ENCODE measurements at regions not wholly inside any gene's neighbourhood (a gene's known extent, or its start where the extent isn't known, plus 50 kb on each side); places are given as distances from the start of the nearest gene placed in this dataset.

GRCh38 chrX:125651426-125651825 is 331.8 kb downstream of the TEX13C start:
- no peaks in the 10 kb centered on the region for H3K27me3 ChIP-seq (replicated peaks; ENCODE audit: insufficient read depth, low read length)
- no peak overlapping the region for H3K27ac ChIP-seq (ENCODE audit: low read length)
- H4K20me1 ChIP-seq (ENCODE audit: insufficient read depth, low read length): no peaks in the 10 kb centered on the region
- no peaks in the 10 kb centered on the region for H3K9me2 ChIP-seq (replicated peaks; ENCODE audit: insufficient read depth, low read length)
- DNase-seq: no peak
- H3K79me2 ChIP-seq (ENCODE audit: low read length): no peaks in the 10 kb centered on the region
- H3K36me3 ChIP-seq (replicated peaks; ENCODE audit: insufficient read depth, low read length): no peaks in the 10 kb centered on the region
- H2AFZ ChIP-seq (ENCODE audit: low read length): no peak overlapping the region
- no peak overlapping the region for H3K4me2 ChIP-seq (ENCODE audit: low read depth, low read length)
- no peaks in the 10 kb centered on the region for H3F3A ChIP-seq (ENCODE audit: insufficient read depth, low read length)
- no peak overlapping the region for H3K9ac ChIP-seq (ENCODE audit: low read length)
- no peak overlapping the region for H3K4me3 ChIP-seq (ENCODE audit: low read length)
- H3K4me1 ChIP-seq (ENCODE audit: low read length): no peaks in the 10 kb centered on the region
- TF ChIP-seq CTCF (IDR thresholded peaks at IDR 0.05; ENCODE audit: low read length) (no peak), EZH2phosphoT487 (IDR thresholded peaks at IDR 0.05; ENCODE audit: low read length) (no peak), EZH2 (optimal IDR thresholded peaks at IDR 0.05; ENCODE audit: low read depth, low read length) (no peak)
- no peaks in the 10 kb centered on the region for H3K9me3 ChIP-seq (replicated peaks; ENCODE audit: insufficient read depth, low read length)

GRCh38 chrX:125654501-125654900 is 334.8 kb downstream of the TEX13C start:
- H3K79me2 ChIP-seq (ENCODE audit: low read length): no peaks in the 10 kb centered on the region
- no peaks in the 10 kb centered on the region for H3K9me2 ChIP-seq (replicated peaks; ENCODE audit: insufficient read depth, low read length)
- DNase-seq: no peak
- no peaks in the 10 kb centered on the region for H4K20me1 ChIP-seq (ENCODE audit: insufficient read depth, low read length)
- no peaks in the 10 kb centered on the region for H3K36me3 ChIP-seq (replicated peaks; ENCODE audit: insufficient read depth, low read length)
- TF ChIP-seq EZH2phosphoT487 (IDR thresholded peaks at IDR 0.05; ENCODE audit: low read length) (no peak), EZH2 (optimal IDR thresholded peaks at IDR 0.05; ENCODE audit: low read depth, low read length) (no peak), CTCF (IDR thresholded peaks at IDR 0.05; ENCODE audit: low read length) (no peak)
- no peaks in the 10 kb centered on the region for H3K27me3 ChIP-seq (replicated peaks; ENCODE audit: insufficient read depth, low read length)
- H3K9ac ChIP-seq (ENCODE audit: low read length): no peak overlapping the region
- H3K4me3 ChIP-seq (ENCODE audit: low read length): no peak overlapping the region
- H2AFZ ChIP-seq (ENCODE audit: low read length): no peak overlapping the region
- H3F3A ChIP-seq (ENCODE audit: insufficient read depth, low read length): no peaks in the 10 kb centered on the region
- no peaks in the 10 kb centered on the region for H3K4me1 ChIP-seq (ENCODE audit: low read length)
- no peaks in the 10 kb centered on the region for H3K9me3 ChIP-seq (replicated peaks; ENCODE audit: insufficient read depth, low read length)
- H3K27ac ChIP-seq (ENCODE audit: low read length): no peak overlapping the region
- no peak overlapping the region for H3K4me2 ChIP-seq (ENCODE audit: low read depth, low read length)

- DNase-seq: no peak
- Histone ChIP-seq H3K4me1 (ENCODE audit: low read length) (no peaks in the 10 kb centered on the region), H3K9me3 (replicated peaks; ENCODE audit: insufficient read depth, low read length) (no peaks in the 10 kb centered on the region), H3K27me3 (replicated peaks; ENCODE audit: insufficient read depth, low read length) (no peaks in the 10 kb centered on the region), H3K36me3 (replicated peaks; ENCODE audit: insufficient read depth, low read length) (no peaks in the 10 kb centered on the region), H3K79me2 (ENCODE audit: low read length) (no peaks in the 10 kb centered on the region), H3K4me2 (ENCODE audit: low read depth, low read length) (no peak overlapping the region), H2AFZ (ENCODE audit: low read length) (no peak overlapping the region), H3F3A (ENCODE audit: insufficient read depth, low read length) (no peaks in the 10 kb centered on the region), H3K4me3 (ENCODE audit: low read length) (no peak overlapping the region), H3K9ac (ENCODE audit: low read length) (no peak overlapping the region), H3K27ac (ENCODE audit: low read length) (no peak overlapping the region), H3K9me2 (replicated peaks; ENCODE audit: insufficient read depth, low read length) (no peaks in the 10 kb centered on the region), H4K20me1 (ENCODE audit: insufficient read depth, low read length) (no peaks in the 10 kb centered on the region)
- no peak for TF ChIP-seq CTCF (IDR thresholded peaks at IDR 0.05; ENCODE audit: low read length)
- TF ChIP-seq EZH2phosphoT487 (IDR thresholded peaks at IDR 0.05; ENCODE audit: low read length): no peak
- TF ChIP-seq EZH2 (optimal IDR thresholded peaks at IDR 0.05; ENCODE audit: low read depth, low read length): no peak
These were observed 354.1 kb downstream of the TEX13C start for GRCh38 chrX:125673758-125674157.

All from MM.1S (cell line).